ENCODE measurements at regions not wholly inside any gene's neighbourhood (a gene's known extent, or its start where the extent isn't known, plus 50 kb on each side); places are given as distances from the start of the nearest gene placed in this dataset.

DNA sequence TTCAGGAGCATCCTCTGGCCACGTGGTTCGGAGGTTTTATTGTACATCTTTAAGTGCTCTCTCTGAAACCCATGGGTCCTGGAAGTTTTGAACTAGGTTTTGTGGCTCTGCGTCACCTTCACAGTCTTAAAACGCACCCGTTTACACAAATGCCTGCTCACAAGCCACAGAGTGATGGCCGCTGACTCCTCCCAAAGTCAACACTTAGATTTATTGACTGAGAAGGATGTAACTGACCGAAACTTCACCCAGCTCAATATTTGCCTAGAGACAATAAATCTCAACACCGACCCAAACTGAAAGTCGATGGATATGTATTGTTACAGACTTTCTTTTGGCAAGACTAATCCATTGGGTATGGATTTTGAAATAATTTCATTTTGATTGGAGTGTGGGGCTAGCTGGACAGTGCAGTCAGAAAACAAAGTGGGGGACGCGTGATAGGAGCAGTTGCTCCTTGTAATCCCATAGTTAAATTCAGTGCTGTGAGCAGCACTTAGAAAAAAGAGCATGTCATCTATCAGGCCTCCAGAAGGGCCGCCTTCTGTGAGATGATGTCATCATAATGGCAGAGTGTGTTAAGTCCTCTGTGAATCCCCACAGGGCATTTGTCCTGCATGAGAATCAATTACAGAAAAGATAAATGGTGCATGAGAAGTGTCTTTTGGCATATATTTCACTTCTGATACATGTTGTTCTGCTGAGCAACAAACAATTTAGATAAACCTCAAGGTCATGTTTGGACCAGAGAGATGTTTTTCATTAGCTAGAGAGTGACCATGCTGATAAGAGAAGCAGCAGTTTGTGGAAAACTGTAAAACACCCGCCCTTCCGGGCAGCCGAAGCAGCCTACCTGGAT, 183.7 kb downstream of the INO80D start:
- CTCF ChIA-PET: no interaction called here
- no peaks in the 10 kb centered on the region for H3K4me1 Mint-ChIP-seq
- H3K36me3 Mint-ChIP-seq (ENCODE audit: low read depth): no peaks in the 10 kb centered on the region
- H3K9me3 Mint-ChIP-seq: peaks cover 9% of the 10 kb centered on the region
- ATAC-seq (ENCODE audit: low read depth): no peak
- H3K4me3 Mint-ChIP-seq: no peak overlapping the region
- H3K27ac Mint-ChIP-seq: no peak overlapping the region
- intact Hi-C loops (cut with micrococcal nuclease): no loop called here
- POLR2A ChIA-PET: no interaction called here
- no peak for TF ChIP-seq CTCF (IDR thresholded peaks at IDR 0.05)
- no peak for DNase-seq
- H3K27me3 Mint-ChIP-seq: peaks cover 13% of the 10 kb centered on the region

DNA sequence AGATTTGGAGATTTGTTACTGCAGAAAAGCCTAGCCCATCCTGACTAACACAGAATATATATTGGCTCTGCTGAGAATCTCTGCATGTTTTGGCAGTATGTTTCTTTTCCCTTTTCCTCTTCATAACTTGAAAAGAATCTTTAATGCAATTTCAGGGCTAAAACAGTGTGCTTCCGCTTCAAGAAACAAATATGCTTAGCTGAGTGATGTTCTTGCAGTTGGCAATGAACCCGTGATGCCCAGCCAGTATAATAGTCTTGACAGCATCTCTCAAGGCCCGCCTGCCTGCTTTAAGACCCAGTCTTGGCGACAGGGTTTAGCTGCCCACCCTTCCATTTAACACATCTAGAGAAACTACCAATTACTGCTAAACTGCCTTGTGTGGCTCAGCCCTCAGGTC, 184.5 kb downstream of the INO80D start:
- no peak for TF ChIP-seq CTCF (IDR thresholded peaks at IDR 0.05)
- Mint-ChIP-seq H3K4me1 (no peaks in the 10 kb centered on the region), H3K27me3 (peaks cover 9% of the 10 kb centered on the region), H3K27ac (no peak overlapping the region), H3K9me3 (peaks cover 9% of the 10 kb centered on the region), H3K36me3 (ENCODE audit: low read depth) (no peaks in the 10 kb centered on the region), H3K4me3 (no peak overlapping the region)
- ChIA-PET POLR2A (no interaction called here), CTCF (no interaction called here)
- intact Hi-C loops (cut with micrococcal nuclease): no loop called here
- DNase-seq (no peak), ATAC-seq (ENCODE audit: low read depth) (no peak)

DNA sequence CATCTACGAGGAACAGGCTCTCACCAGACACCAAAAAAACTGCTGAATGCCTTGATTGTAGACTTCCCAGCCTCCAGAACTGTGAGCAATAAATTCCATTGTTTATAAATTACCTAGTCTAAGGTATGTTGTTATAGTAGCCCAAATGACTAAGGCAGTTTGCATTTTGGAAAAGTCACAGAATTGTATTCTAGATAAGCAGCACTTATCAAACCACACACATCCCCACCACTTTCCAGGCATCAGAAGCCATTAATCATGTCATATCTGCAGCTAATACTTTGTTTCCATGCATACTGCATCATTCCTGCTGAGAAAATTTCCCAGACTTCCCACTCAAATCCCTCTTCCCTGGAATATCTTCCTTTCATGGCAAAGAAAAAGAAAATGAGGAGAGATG, 187.2 kb downstream of the INO80D start:
- DNase-seq: no peak
- TF ChIP-seq CTCF (IDR thresholded peaks at IDR 0.05): no peak
- Mint-ChIP-seq H3K27ac (no peak overlapping the region), H3K4me3 (no peak overlapping the region), H3K36me3 (ENCODE audit: low read depth) (no peaks in the 10 kb centered on the region), H3K9me3 (peaks cover 12% of the 10 kb centered on the region), H3K27me3 (peaks cover 3% of the 10 kb centered on the region), H3K4me1 (no peaks in the 10 kb centered on the region)
- no peak for ATAC-seq (ENCODE audit: low read depth)
- intact Hi-C loops (cut with micrococcal nuclease): no loop called here
- CTCF ChIA-PET: no interaction called here
- POLR2A ChIA-PET: no interaction called here

GRCh38 chr2:205895981-205896655, 189.9 kb downstream of the INO80D start:
- Mint-ChIP-seq H3K27ac (no peak overlapping the region), H3K4me1 (no peaks in the 10 kb centered on the region), H3K4me3 (no peak overlapping the region), H3K27me3 (peaks cover 3% of the 10 kb centered on the region), H3K9me3 (peaks cover 12% of the 10 kb centered on the region), H3K36me3 (ENCODE audit: low read depth) (no peaks in the 10 kb centered on the region)
- intact Hi-C loops (cut with micrococcal nuclease): no loop called here
- DNase-seq (no peak), ATAC-seq (ENCODE audit: low read depth) (no peak)
- CTCF ChIA-PET: no interaction called here
- TF ChIP-seq CTCF (IDR thresholded peaks at IDR 0.05): no peak
- POLR2A ChIA-PET: no interaction called here

GRCh38 chr2:205892665-205893259, 193.2 kb downstream of the INO80D start:
- no peak for TF ChIP-seq CTCF (IDR thresholded peaks at IDR 0.05)
- no peak for DNase-seq
- intact Hi-C loops (cut with micrococcal nuclease): no loop called here
- no peak for ATAC-seq (ENCODE audit: low read depth)
- no peaks in the 10 kb centered on the region for H3K4me1 Mint-ChIP-seq
- no peaks in the 10 kb centered on the region for H3K36me3 Mint-ChIP-seq (ENCODE audit: low read depth)
- no peak overlapping the region for H3K4me3 Mint-ChIP-seq
- POLR2A ChIA-PET: no interaction called here
- H3K9me3 Mint-ChIP-seq: peaks cover 3% of the 10 kb centered on the region
- no peaks in the 10 kb centered on the region for H3K27me3 Mint-ChIP-seq
- CTCF ChIA-PET: no interaction called here
- H3K27ac Mint-ChIP-seq: no peak overlapping the region
